ENCODE measurements at regions not wholly inside any gene's neighbourhood (a gene's known extent, or its start where the extent isn't known, plus 50 kb on each side); places are given as distances from the start of the nearest gene placed in this dataset.
"Not testable (repeated sequence)": the region's sequence is repeated elsewhere in the genome, so short reads cannot be mapped to it uniquely, and the experiment has no call there.

DNA sequence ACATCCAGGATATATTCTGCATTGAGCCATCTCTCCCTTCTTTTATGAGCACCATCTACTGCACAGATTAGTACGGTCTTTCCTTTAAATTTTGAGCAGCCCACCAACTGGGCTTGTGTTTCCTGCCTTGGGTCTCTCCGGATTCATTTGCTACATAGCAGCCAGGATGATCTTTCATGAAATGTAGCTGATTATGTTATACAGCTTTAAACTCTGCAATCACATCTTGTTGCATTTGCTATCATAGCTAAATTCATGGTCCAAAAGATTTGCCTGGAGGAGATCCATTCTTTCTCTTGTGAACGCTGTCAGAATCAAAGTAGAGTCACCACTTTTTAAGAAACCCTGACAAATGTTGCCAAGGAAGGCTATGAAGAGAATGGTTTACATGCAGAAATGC is 215.1 kb upstream of the LRRTM4 start:
- Mint-ChIP-seq H3K9me3 (ENCODE audit: insufficient read depth) (peaks cover 8% of the 10 kb centered on the region), H3K27ac (no peak overlapping the region), H3K36me3 (ENCODE audit: low read depth) (no peaks in the 10 kb centered on the region), H3K4me3 (no peak overlapping the region), H3K4me1 (ENCODE audit: low read depth) (no peaks in the 10 kb centered on the region), H3K27me3 (ENCODE audit: low read depth) (no peaks in the 10 kb centered on the region)
- POLR2A ChIA-PET, result no interaction called here
- DNase-seq (no peak), ATAC-seq (no peak)
- CTCF ChIA-PET, result no interaction called here

DNA sequence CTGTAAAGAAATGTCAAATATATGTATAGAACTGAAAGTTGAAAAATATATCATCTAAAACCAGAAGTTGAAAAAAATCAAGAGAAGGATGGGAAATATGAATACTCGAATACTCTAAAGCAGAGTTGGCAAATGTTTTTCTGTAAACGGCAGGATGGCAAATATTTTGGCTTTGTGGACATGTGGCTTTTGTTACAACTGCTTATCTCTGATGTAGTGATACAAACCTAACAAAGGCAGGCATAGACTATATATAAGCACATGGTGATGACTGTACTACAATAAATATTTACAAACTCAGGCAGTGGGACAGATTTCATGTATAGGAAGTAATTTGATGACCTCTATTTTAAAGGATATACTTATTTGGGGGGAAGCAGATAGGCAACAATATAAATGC is 224.6 kb upstream of the LRRTM4 start:
- Mint-ChIP-seq H3K4me3 (no peak overlapping the region), H3K4me1 (ENCODE audit: low read depth) (no peaks in the 10 kb centered on the region), H3K36me3 (ENCODE audit: low read depth) (no peaks in the 10 kb centered on the region), H3K27me3 (ENCODE audit: low read depth) (no peaks in the 10 kb centered on the region), H3K9me3 (ENCODE audit: insufficient read depth) (peaks cover 5% of the 10 kb centered on the region), H3K27ac (no peak overlapping the region)
- DNase-seq (no peak), ATAC-seq (no peak)
- ChIA-PET CTCF (no interaction called here), POLR2A (no interaction called here)

DNA sequence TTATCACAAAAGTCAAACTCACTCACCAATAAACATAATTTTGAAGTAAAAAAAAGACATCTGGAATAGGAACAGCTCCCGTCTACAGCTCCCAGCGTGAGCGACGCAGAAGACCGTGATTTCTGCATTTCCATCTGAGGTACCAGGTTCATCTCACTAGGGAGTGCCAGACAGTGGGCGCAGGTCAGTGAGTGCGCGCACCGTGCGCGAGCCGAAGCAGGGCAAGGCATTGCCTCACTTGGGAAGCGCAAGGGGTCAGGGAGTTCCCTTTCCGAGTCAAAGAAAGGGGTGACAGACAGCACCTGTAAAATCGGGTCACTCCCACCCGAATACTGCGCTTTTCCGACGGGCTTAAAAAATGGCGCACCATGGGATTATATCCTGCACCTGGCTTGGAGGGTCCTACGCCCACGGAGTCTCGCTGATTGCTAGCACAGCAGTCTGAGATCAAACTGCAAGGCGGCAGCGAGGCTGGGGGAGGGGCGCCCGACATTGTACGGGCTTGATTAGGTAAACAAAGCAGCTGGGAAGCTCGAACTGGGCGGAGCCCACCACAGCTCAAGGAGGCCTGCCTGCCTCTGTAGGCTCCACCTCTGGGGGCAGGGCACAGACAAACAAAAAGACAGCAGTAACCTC is 231.7 kb upstream of the LRRTM4 start:
- POLR2A ChIA-PET, result not testable (repeated sequence)

DNA sequence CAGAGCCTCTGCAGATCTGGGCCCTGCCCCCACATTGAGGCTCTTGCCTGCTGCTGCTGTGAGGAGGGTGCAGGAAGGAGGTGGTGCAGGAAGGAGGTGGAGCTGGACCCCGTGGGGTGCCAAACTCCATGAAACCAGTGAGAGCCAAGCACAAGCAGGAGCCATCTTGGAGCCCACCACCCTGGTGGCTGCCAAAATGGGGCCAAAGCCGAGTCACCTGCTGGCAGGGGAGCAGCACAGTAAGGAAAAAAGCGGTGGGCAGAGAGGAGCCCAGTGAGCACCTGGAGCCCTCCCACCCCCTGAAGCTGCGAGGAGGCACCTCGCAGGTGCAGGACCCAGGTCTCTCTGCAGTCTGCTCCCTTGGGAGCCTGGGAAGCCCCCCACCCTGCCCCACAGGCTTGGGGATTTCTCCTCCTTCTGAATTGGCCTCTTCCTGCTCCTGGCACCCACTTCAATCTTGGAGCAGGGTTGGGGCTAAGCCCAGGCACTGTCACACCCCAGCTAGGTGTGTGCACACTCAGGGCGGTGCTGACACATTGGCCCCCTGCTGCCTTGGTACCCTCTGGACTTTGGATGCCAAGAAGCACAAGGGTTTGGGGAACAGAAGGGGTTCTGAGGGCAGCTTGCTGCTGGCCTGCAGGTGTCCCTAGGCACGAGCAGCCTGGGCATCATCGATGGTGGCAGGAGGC is 245.4 kb upstream of the LRRTM4 start:
- Mint-ChIP-seq H3K9me3 (ENCODE audit: insufficient read depth) (peaks cover 12% of the 10 kb centered on the region), H3K4me1 (ENCODE audit: low read depth) (no peaks in the 10 kb centered on the region), H3K4me3 (no peak overlapping the region), H3K36me3 (ENCODE audit: low read depth) (no peaks in the 10 kb centered on the region), H3K27ac (no peak overlapping the region), H3K27me3 (ENCODE audit: low read depth) (no peaks in the 10 kb centered on the region)
- no peak for ATAC-seq
- DNase-seq, result no peak
- ChIA-PET POLR2A (no interaction called here), CTCF (no interaction called here)

More for the DNA sequence above, 231.7 kb upstream of the LRRTM4 start:
- DNase-seq; H3K4me3 Mint-ChIP-seq; H3K4me1 Mint-ChIP-seq (ENCODE audit: low read depth); H3K27ac Mint-ChIP-seq; CTCF ChIA-PET; ATAC-seq; H3K27me3 Mint-ChIP-seq (ENCODE audit: low read depth); H3K36me3 Mint-ChIP-seq (ENCODE audit: low read depth): not testable (repeated sequence)
- H3K9me3 Mint-ChIP-seq (ENCODE audit: insufficient read depth), result peaks cover 10% of the 10 kb centered on the region

DNA sequence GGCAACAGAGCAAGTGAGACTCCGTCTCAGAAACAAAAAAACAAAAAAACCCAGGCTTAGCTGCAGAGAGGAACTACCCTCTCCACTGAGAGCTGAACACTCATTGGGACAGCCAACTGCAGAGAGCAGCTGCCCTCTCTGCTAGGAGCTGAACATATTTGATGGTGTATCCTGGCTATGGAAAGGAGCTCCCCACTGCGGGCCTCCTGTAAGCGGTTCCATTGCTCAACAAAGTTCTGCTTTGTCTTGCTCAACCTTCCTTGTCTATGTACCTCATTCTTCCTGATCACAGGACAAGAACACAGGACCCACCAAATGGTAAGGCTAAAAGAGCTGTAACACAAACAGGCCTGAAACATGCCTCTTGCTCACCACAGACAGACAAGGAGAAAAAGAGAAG is 246.3 kb upstream of the LRRTM4 start:
- H3K4me1 Mint-ChIP-seq (ENCODE audit: low read depth), result no peaks in the 10 kb centered on the region
- H3K27ac Mint-ChIP-seq, result no peak overlapping the region
- POLR2A ChIA-PET, result no interaction called here
- H3K36me3 Mint-ChIP-seq (ENCODE audit: low read depth), result no peaks in the 10 kb centered on the region
- ATAC-seq (no peak), DNase-seq (no peak)
- CTCF ChIA-PET, result no interaction called here
- no peaks in the 10 kb centered on the region for H3K27me3 Mint-ChIP-seq (ENCODE audit: low read depth)
- H3K9me3 Mint-ChIP-seq (ENCODE audit: insufficient read depth), result peaks cover 12% of the 10 kb centered on the region
- no peak overlapping the region for H3K4me3 Mint-ChIP-seq

DNA sequence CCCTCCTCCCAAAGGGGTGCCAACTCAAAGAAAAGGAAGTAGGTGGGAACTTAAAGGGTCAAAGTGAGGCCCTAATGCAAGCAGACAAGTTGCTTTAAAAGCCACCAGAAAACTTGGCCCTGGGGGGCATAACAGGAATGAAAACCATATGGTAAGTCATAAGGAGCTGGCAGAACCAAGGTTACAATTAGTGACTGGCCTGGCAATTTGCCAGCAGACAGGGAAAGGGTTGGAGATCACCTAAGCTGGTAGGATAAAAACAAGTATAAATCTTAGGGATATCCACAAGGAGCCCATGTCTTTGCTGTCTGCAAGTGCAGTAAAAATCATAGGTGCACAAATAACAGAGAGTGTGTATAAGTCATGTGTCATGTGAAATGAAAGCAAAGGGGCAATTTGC is 256.7 kb upstream of the LRRTM4 start:
- H3K36me3 Mint-ChIP-seq (ENCODE audit: low read depth), result no peaks in the 10 kb centered on the region
- H3K27me3 Mint-ChIP-seq (ENCODE audit: low read depth), result no peaks in the 10 kb centered on the region
- no peak overlapping the region for H3K27ac Mint-ChIP-seq
- H3K9me3 Mint-ChIP-seq (ENCODE audit: insufficient read depth), result peaks cover 33% of the 10 kb centered on the region
- H3K4me1 Mint-ChIP-seq (ENCODE audit: low read depth), result no peaks in the 10 kb centered on the region
- ATAC-seq, result no peak
- no peak for DNase-seq
- ChIA-PET POLR2A (no interaction called here), CTCF (no interaction called here)
- no peak overlapping the region for H3K4me3 Mint-ChIP-seq

DNA sequence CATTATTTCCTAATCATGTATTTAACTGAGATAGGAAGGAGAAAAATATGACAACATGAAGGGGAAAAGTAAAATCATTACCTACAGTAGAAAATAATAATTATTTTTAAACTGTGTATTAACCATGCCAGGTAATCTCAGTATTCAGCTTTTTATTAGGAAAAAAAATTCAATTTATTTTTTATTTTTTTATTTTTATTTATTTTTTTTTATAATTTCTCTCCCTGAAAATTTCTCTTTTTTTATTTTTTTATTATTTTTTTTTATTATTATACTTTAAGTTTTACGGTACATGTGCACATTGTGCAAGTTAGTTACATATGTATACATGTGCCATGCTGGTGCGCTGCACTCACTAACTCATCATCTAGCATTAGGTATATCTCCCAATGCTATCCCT is 271.3 kb upstream of the LRRTM4 start:
- H3K4me3 Mint-ChIP-seq; H3K27ac Mint-ChIP-seq; CTCF ChIA-PET; H3K4me1 Mint-ChIP-seq (ENCODE audit: low read depth); H3K36me3 Mint-ChIP-seq (ENCODE audit: low read depth); H3K27me3 Mint-ChIP-seq (ENCODE audit: low read depth); ATAC-seq; DNase-seq; POLR2A ChIA-PET: not testable (repeated sequence)
- H3K9me3 Mint-ChIP-seq (ENCODE audit: insufficient read depth), result peaks cover 13% of the 10 kb centered on the region

DNA sequence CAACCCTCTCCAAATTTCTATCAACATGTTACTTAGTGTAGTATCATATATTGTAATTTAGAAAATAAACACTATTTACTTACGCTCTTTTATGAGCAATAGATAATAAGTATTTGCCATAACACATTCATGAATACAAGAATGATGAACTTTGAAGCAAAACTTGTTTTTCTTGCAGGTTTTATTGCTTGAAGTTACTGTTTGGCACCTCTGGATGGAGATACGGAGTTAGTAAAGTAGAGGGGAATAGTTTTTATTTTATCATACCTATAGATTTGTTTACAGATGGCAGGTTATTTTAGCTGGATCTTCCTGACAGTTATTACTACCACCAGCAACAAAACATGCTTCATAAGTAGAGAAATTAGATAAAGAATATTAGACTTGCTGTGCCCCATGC is 274.2 kb upstream of the LRRTM4 start:
- Mint-ChIP-seq H3K4me3 (no peak overlapping the region), H3K9me3 (ENCODE audit: insufficient read depth) (peaks cover 5% of the 10 kb centered on the region), H3K4me1 (ENCODE audit: low read depth) (no peaks in the 10 kb centered on the region), H3K27me3 (ENCODE audit: low read depth) (no peaks in the 10 kb centered on the region), H3K27ac (no peak overlapping the region), H3K36me3 (ENCODE audit: low read depth) (no peaks in the 10 kb centered on the region)
- ChIA-PET CTCF (no interaction called here), POLR2A (interaction anchor here (0.6 kb wide), 1 partner anchor 972 kb away, joined by 6 read pairs; no protein-coding TSS in a partner anchor)
- ATAC-seq (no peak), DNase-seq (no peak)

DNA sequence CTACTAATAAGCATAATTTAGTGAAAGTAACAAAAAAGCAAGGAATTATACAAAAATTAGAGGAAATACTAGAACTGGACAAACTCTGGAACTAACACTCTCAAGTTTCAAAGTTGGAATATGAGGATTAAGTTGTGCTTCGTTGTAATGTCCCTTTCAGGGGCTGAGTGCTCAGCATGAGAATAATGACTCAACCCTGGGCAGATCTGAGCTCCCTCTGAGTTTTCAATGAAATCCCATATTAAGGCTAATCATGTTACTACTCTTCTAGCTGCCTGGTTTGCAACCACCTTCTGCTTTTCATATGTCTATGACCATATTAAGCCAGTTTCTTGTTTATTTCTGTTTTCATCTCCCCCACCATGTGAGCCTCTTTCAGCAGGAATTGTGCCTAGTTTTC is 274.9 kb upstream of the LRRTM4 start:
- ATAC-seq (no peak), DNase-seq (no peak)
- Mint-ChIP-seq H3K27ac (no peak overlapping the region), H3K27me3 (ENCODE audit: low read depth) (no peaks in the 10 kb centered on the region), H3K9me3 (ENCODE audit: insufficient read depth) (peaks cover 5% of the 10 kb centered on the region), H3K4me3 (no peak overlapping the region), H3K4me1 (ENCODE audit: low read depth) (no peaks in the 10 kb centered on the region), H3K36me3 (ENCODE audit: low read depth) (no peaks in the 10 kb centered on the region)
- POLR2A ChIA-PET, result no interaction called here
- CTCF ChIA-PET, result no interaction called here

DNA sequence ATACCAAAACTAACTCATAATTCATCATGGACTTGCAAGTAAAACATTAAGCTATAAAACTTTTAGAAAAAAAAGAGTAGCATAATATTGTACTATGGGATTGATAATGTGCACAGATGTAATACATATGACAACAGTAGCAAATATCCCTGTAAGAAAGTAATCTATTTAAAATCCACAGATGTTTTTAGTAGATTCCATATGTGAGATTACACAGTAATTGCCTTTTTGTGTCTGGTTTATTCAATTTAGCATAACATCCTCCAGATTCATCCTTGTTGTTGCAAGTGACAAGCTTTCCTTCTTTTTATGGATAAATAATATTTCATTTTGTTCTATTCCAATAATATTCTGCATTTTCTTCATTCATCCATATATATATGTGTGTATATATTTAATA is 278.2 kb upstream of the LRRTM4 start:
- POLR2A ChIA-PET, result no interaction called here
- no peak for ATAC-seq
- Mint-ChIP-seq H3K27me3 (ENCODE audit: low read depth) (no peaks in the 10 kb centered on the region), H3K9me3 (ENCODE audit: insufficient read depth) (peaks cover 17% of the 10 kb centered on the region), H3K4me1 (ENCODE audit: low read depth) (no peaks in the 10 kb centered on the region), H3K4me3 (no peak overlapping the region), H3K27ac (no peak overlapping the region), H3K36me3 (ENCODE audit: low read depth) (no peaks in the 10 kb centered on the region)
- CTCF ChIA-PET, result no interaction called here
- DNase-seq, result no peak

DNA sequence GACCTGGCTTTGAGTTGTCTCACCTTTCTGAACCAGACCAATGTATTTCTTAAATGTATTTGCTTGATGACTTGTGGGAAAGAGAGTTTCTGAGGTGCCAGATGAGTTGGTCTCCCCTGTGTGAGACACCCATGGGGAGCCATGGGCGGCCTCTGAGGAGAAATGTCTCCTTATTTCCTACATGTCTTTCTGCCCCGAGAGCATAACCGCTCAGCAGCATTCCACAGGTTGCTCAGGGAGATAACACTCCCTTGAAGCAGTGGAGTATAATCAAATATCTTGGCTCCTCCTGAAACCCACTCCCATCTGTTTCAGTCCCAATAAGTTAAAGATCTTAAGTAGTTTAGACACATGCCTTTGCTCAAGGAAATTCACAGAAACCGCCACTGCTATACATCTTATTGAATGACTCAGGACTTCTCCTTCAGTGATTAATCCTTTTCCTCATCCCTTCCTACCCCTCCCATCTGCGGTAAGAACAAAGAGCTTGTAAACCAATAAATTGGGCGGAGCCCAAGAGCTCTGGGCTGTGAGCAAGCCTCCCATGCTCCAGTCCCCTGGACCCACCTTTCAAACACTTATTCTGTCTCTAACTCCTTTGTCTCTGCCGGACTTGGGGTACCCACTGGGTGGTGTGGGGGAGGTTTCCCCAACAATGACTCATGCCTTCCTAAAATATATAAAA is 285.5 kb upstream of the LRRTM4 start:
- ChIA-PET CTCF (no interaction called here), POLR2A (no interaction called here)
- Mint-ChIP-seq H3K36me3 (ENCODE audit: low read depth) (no peaks in the 10 kb centered on the region), H3K27ac (no peak overlapping the region), H3K27me3 (ENCODE audit: low read depth) (no peaks in the 10 kb centered on the region), H3K4me3 (no peak overlapping the region), H3K9me3 (ENCODE audit: insufficient read depth) (peaks cover 33% of the 10 kb centered on the region), H3K4me1 (ENCODE audit: low read depth) (no peaks in the 10 kb centered on the region)
- ATAC-seq, result no peak
- no peak for DNase-seq

DNA sequence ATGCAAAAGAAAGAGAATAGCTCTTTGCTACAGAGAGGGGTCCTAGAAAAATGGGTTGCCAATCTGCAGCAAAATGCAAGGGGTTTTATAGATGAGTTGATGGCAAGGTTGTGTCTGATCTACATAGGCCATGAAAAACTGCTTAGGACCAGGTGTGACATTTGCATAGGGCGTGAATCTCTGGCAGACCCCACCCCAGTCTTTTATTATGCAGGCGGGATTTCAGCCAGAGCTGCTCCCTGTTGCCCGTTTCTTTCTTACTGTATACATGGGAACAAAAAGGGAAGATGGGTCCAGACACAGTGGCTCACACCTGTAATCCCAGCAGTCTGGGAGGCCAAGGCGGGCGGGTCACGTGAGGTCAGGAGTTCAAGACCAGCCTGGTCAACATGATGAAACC is 286.4 kb upstream of the LRRTM4 start:
- DNase-seq, result no peak
- Mint-ChIP-seq H3K27me3 (ENCODE audit: low read depth) (no peaks in the 10 kb centered on the region), H3K4me1 (ENCODE audit: low read depth) (no peaks in the 10 kb centered on the region), H3K9me3 (ENCODE audit: insufficient read depth) (peaks cover 26% of the 10 kb centered on the region), H3K27ac (no peak overlapping the region), H3K36me3 (ENCODE audit: low read depth) (no peaks in the 10 kb centered on the region), H3K4me3 (no peak overlapping the region)
- ChIA-PET CTCF (no interaction called here), POLR2A (no interaction called here)
- ATAC-seq, result no peak

Measured in activated CD8-positive, alpha-beta T cell treated with anti-CD3 and anti-CD28 coated beads, Interleukin-2, amount 10 ng/mL, durations not matched to agents 7 days and 5 days (primary cell).